Raji (cell line): ENCODE measurements at regions not wholly inside any gene's neighbourhood (a gene's known extent, or its start where the extent isn't known, plus 50 kb on each side); places are given as distances from the start of the nearest gene placed in this dataset.

Experiments
- POLR2A ChIP-seq: IDR thresholded peaks from 2 replicates; pipeline ENCODE4 v1.6.1; 2011; ENCODE audit warnings: low read depth, low read length, control low read depth; ENCODE audit not compliant: insufficient read depth

GRCh38 chr20:1806456-1806855, 88.8 kb upstream of the SIRPA start:
- TF ChIP-seq POLR2A = no peak

- TF ChIP-seq POLR2A = no peak
Measured at GRCh38 chr20:1805816-1806215, 89.4 kb upstream of the SIRPA start.

- TF ChIP-seq POLR2A = no peak
Measured at GRCh38 chr20:1805161-1805581, 90.0 kb upstream of the SIRPA start.

GRCh38 chr20:1804554-1804956, 90.7 kb upstream of the SIRPA start:
- TF ChIP-seq POLR2A = no peak

GRCh38 chr20:1803932-1804501, 91.2 kb upstream of the SIRPA start:
- TF ChIP-seq POLR2A = no peak

- no peak for TF ChIP-seq POLR2A
Measured at GRCh38 chr20:1803061-1803931, 91.9 kb upstream of the SIRPA start.

GRCh38 chr20:1802385-1803060, 92.7 kb upstream of the SIRPA start:
- no peak for TF ChIP-seq POLR2A

- TF ChIP-seq POLR2A = no peak
Measured at GRCh38 chr20:1801929-1802306, 93.3 kb upstream of the SIRPA start.

GRCh38 chr20:1801225-1801928, 93.8 kb upstream of the SIRPA start:
- TF ChIP-seq POLR2A = no peak

GRCh38 chr20:1800777-1801176, 94.4 kb upstream of the SIRPA start:
- no peak for TF ChIP-seq POLR2A

GRCh38 chr20:1800180-1800579, 95.0 kb upstream of the SIRPA start:
- no peak for TF ChIP-seq POLR2A

- no peak for TF ChIP-seq POLR2A
Measured at GRCh38 chr20:1798982-1799381, 96.2 kb upstream of the SIRPA start.

- TF ChIP-seq POLR2A = no peak
Measured at GRCh38 chr20:1793821-1794220, 101.4 kb upstream of the SIRPA start.

GRCh38 chr20:1792274-1792673, 102.9 kb upstream of the SIRPA start:
- no peak for TF ChIP-seq POLR2A

- TF ChIP-seq POLR2A = no peak
Measured at GRCh38 chr20:1790386-1790785, 104.8 kb upstream of the SIRPA start.

GRCh38 chr20:1788044-1788443, 107.2 kb upstream of the SIRPA start:
- TF ChIP-seq POLR2A = no peak

- TF ChIP-seq POLR2A = no peak
Measured at GRCh38 chr20:1786486-1786885, 108.7 kb upstream of the SIRPA start.
